ENCODE measurements at regions not wholly inside any gene's neighbourhood (a gene's known extent, or its start where the extent isn't known, plus 50 kb on each side); places are given as distances from the start of the nearest gene placed in this dataset.

DNA sequence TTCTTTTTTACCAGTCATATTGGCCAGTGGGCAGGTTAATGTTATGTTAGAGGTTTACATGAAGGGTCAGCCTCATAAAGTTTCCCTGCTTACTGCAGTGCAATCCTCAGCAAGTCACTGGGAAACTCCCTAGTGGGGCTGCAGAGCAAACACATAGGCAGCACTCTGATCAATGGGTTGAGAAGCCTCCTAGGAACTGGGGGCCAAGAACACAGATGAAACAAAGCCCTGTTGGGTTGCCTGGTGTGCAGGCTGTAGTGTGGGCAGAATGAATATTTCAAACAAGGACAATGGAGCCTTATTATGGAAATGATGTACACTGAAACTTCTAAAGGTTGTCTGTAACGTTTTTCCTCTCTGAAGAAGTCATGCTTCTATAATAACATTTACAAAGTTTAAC, 431.6 kb upstream of the PTBP2 start:
- Histone ChIP-seq H3K9ac (replicated peaks; ENCODE audit: extremely low read depth, insufficient read depth, low read length) (no peak overlapping the region), H2AFZ (ENCODE audit: low read depth, low read length) (no peak overlapping the region), H3K36me3 (ENCODE audit: control insufficient read depth in 2 of 2, extremely low read depth in 1 of 2, insufficient read depth in 2 of 2, low read length in 2 of 2) (no peaks in the 10 kb centered on the region), H3K79me2 (ENCODE audit: control insufficient read depth, insufficient read depth, low read length) (no peaks in the 10 kb centered on the region), H3K27me3 (ENCODE audit: control insufficient read depth in 2 of 2, insufficient read depth in 2 of 2, low read length in 2 of 2) (peaks cover 0 to 3% of the 10 kb centered on the region in 2 experiments), H3K4me2 (ENCODE audit: insufficient read depth, low read length) (no peak overlapping the region), H3K9me3 (replicated peaks; ENCODE audit: control insufficient read depth, insufficient read depth, low read length) (no peaks in the 10 kb centered on the region), H4K20me1 (replicated peaks; ENCODE audit: control insufficient read depth, extremely low read depth, insufficient read depth, low read length) (no peaks in the 10 kb centered on the region), H3K4me1 (ENCODE audit: control insufficient read depth, extremely low read depth, insufficient read depth, low read length) (no peaks in the 10 kb centered on the region), H3K9me1 (replicated peaks; ENCODE audit: control insufficient read depth, extremely low read depth, insufficient read depth, low read length) (no peaks in the 10 kb centered on the region), H3K4me3 (replicated peaks in 1 of 3; ENCODE audit: insufficient read depth in 1 of 3, low read depth in 1 of 3, low read length in 3 of 3) (no peak overlapping the region), H3K27ac (ENCODE audit: insufficient read depth, low read depth, low read length) (no peak overlapping the region)
- dilution Hi-C loops (cut with MboI; ENCODE audit: extremely low pct_ligation_motif_present, low sequenced_read_pairs) (no loop called here), intact Hi-C loops (cut with micrococcal nuclease) (no loop called here)
- POLR2A ChIA-PET = no interaction called here
- no peak for DNase-seq (ENCODE audit: low read depth, low spot score)
- TF ChIP-seq, protein P1, sequence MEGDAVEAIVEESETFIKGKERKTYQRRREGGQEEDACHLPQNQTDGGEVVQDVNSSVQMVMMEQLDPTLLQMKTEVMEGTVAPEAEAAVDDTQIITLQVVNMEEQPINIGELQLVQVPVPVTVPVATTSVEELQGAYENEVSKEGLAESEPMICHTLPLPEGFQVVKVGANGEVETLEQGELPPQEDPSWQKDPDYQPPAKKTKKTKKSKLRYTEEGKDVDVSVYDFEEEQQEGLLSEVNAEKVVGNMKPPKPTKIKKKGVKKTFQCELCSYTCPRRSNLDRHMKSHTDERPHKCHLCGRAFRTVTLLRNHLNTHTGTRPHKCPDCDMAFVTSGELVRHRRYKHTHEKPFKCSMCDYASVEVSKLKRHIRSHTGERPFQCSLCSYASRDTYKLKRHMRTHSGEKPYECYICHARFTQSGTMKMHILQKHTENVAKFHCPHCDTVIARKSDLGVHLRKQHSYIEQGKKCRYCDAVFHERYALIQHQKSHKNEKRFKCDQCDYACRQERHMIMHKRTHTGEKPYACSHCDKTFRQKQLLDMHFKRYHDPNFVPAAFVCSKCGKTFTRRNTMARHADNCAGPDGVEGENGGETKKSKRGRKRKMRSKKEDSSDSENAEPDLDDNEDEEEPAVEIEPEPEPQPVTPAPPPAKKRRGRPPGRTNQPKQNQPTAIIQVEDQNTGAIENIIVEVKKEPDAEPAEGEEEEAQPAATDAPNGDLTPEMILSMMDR (IDR thresholded peaks at IDR 0.05; ENCODE audit: extremely low read depth in 1 of 2, insufficient read depth in 1 of 2, low read depth in 1 of 2, low read length in 2 of 2) = no peak
- TF ChIP-seq, protein P2, sequence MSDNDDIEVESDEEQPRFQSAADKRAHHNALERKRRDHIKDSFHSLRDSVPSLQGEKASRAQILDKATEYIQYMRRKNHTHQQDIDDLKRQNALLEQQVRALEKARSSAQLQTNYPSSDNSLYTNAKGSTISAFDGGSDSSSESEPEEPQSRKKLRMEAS (IDR thresholded peaks at IDR 0.05; ENCODE audit: insufficient read depth, insufficient read length) = no peak
- TF ChIP-seq GATA2 (IDR thresholded peaks at IDR 0.05; ENCODE audit: insufficient read depth, insufficient read length, low read depth, low read length) (no peak), POLR2A (IDR thresholded peaks at IDR 0.05; ENCODE audit: low read depth, low read length) (no peak), POLR2AphosphoS5 (IDR thresholded peaks at IDR 0.05; ENCODE audit: insufficient read depth, low read depth, low read length) (no peak), MYC (IDR thresholded peaks at IDR 0.05; ENCODE audit: low read depth, low read length) (no peak), EZH2 (IDR thresholded peaks at IDR 0.05; ENCODE audit: borderline replicate concordance, low read depth, low read length, severe bottlenecking) (no peak)
- no peak for FAIRE-seq
- CTCF ChIA-PET = no interaction called here
- BruUV-seq (replicated peaks) = no TSS peak

Measured in endothelial cell of umbilical vein (primary cell).